ENCODE measurements at regions not wholly inside any gene's neighbourhood (a gene's known extent, or its start where the extent isn't known, plus 50 kb on each side); places are given as distances from the start of the nearest gene placed in this dataset.

DNA sequence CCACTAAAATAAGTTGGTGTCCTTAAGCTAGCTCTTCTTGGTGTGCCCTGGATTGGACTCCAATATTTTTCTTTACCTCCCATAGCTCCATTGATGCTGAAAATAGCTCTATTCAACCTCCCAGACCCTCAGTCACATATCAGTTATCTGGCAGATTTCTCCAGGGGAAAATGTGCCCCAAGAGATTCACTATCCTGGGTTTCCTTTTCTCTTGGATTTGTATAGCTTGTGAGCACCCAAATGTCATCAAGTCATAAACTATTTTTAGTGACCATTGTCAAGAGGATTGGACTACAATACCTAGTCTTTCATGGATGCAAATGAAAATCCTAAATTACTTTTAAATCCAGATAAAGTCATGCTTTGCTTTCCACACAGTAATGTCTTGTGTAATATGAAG lies 339.6 kb upstream of the FOXG1 start:
- in situ Hi-C loops (cut with MboI): no loop called here

GRCh38 chr14:28436821-28437220 lies 329.8 kb upstream of the FOXG1 start:
- no peak overlapping the region for H3K27ac ChIP-seq
- H3K9me3 ChIP-seq (ENCODE audit: low read depth): no peaks in the 10 kb centered on the region
- no peak overlapping the region for H3K4me2 ChIP-seq (ENCODE audit: unreplicated experiment)
- in situ Hi-C loops (cut with MboI): no loop called here
- no peak overlapping the region for H3K4me3 ChIP-seq
- H3K9me2 ChIP-seq (ENCODE audit: insufficient read depth): no peaks in the 10 kb centered on the region
- WGBS, 2 experiments (ENCODE audit: low coverage in 1 of 2, low lambda C conversion rate in 2 of 2, missing lambda C conversion rate in 2 of 2): 8% methylated on average over 2 of the region's 2 CpGs
- no peaks in the 10 kb centered on the region for H3K4me1 ChIP-seq (ENCODE audit: insufficient read depth)
- DNase-seq: no peak
- no peaks in the 10 kb centered on the region for H4K20me1 ChIP-seq (ENCODE audit: insufficient read depth)
- H3K9ac ChIP-seq: no peak overlapping the region
- H3K79me2 ChIP-seq (ENCODE audit: insufficient read depth): no peaks in the 10 kb centered on the region
- no peaks in the 10 kb centered on the region for H3F3A ChIP-seq (ENCODE audit: insufficient read depth)
- H2AFZ ChIP-seq: no peak overlapping the region
- no peaks in the 10 kb centered on the region for H3K36me3 ChIP-seq (ENCODE audit: low read depth)
- TF ChIP-seq EZH2phosphoT487 (IDR thresholded peaks at IDR 0.05; ENCODE audit: insufficient read depth, low read depth) (no peak), EZH2 (IDR thresholded peaks at IDR 0.05; ENCODE audit: insufficient read depth, poor library complexity, severe bottlenecking) (no peak)
- H3K27me3 ChIP-seq (replicated peaks; ENCODE audit: insufficient read depth): no peaks in the 10 kb centered on the region

More for the DNA sequence above, 339.6 kb upstream of the FOXG1 start:
- Histone ChIP-seq H3K27ac (no peak overlapping the region), H3K9me2 (ENCODE audit: insufficient read depth) (no peaks in the 10 kb centered on the region; the same call in 1 of the 2 replicates), H3K79me2 (ENCODE audit: insufficient read depth) (no peaks in the 10 kb centered on the region), H3K9ac (no peak overlapping the region), H3K9me3 (ENCODE audit: low read depth) (no peaks in the 10 kb centered on the region), H4K20me1 (ENCODE audit: insufficient read depth) (no peaks in the 10 kb centered on the region), H3K36me3 (ENCODE audit: low read depth) (no peaks in the 10 kb centered on the region), H3K4me1 (ENCODE audit: insufficient read depth) (no peaks in the 10 kb centered on the region), H3K4me3 (no peak overlapping the region), H3F3A (ENCODE audit: insufficient read depth) (no peaks in the 10 kb centered on the region), H3K27me3 (replicated peaks; ENCODE audit: insufficient read depth) (no peaks in the 10 kb centered on the region), H3K4me2 (ENCODE audit: unreplicated experiment) (no peak overlapping the region), H2AFZ (no peak overlapping the region)
- DNase-seq: no peak
- TF ChIP-seq EZH2 (IDR thresholded peaks at IDR 0.05; ENCODE audit: insufficient read depth, poor library complexity, severe bottlenecking) (no peak), EZH2phosphoT487 (IDR thresholded peaks at IDR 0.05; ENCODE audit: insufficient read depth, low read depth) (no peak)

DNA sequence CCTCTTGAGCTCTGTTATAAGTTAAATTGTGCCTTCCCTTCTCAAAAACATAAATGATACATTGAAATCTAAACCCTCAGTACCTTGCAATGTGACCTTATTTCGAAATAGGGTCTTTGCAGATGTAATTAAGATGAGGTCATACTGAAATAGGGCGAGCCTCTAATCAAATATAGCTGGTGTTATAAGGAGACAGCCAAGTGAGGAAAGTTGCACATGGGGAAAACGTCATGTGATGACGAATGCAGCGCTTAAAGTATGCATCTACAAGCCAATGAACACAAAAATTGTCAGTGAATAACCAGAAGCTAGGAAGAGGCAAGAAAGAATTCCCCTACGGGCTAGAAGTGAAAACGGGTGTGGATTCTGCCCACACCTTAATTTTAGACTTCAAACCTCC lies 305.2 kb upstream of the FOXG1 start:
- H3K9me3 ChIP-seq (ENCODE audit: low read depth): no peaks in the 10 kb centered on the region
- H3K4me1 ChIP-seq (ENCODE audit: insufficient read depth): no peaks in the 10 kb centered on the region
- no peaks in the 10 kb centered on the region for H3K27me3 ChIP-seq (replicated peaks; ENCODE audit: insufficient read depth)
- 2 to 3% methylated on average over 7 of the region's 7 CpGs for WGBS, 2 experiments (ENCODE audit: low coverage in 1 of 2, low lambda C conversion rate in 2 of 2, missing lambda C conversion rate in 2 of 2)
- in situ Hi-C loops (cut with MboI): no loop called here
- no peak overlapping the region for H3K27ac ChIP-seq
- no peak overlapping the region for H3K4me2 ChIP-seq (ENCODE audit: unreplicated experiment)
- no peak for TF ChIP-seq EZH2 (IDR thresholded peaks at IDR 0.05; ENCODE audit: insufficient read depth, poor library complexity, severe bottlenecking)
- no peak for TF ChIP-seq EZH2phosphoT487 (IDR thresholded peaks at IDR 0.05; ENCODE audit: insufficient read depth, low read depth)
- no peak overlapping the region for H2AFZ ChIP-seq
- no peak overlapping the region for H3K4me3 ChIP-seq
- H3K79me2 ChIP-seq (ENCODE audit: insufficient read depth): no peaks in the 10 kb centered on the region
- no peak for DNase-seq
- H3F3A ChIP-seq (ENCODE audit: insufficient read depth): no peaks in the 10 kb centered on the region
- H3K9me2 ChIP-seq (ENCODE audit: insufficient read depth): no peaks in the 10 kb centered on the region
- no peaks in the 10 kb centered on the region for H3K36me3 ChIP-seq (ENCODE audit: low read depth)
- no peaks in the 10 kb centered on the region for H4K20me1 ChIP-seq (ENCODE audit: insufficient read depth)
- H3K9ac ChIP-seq: no peak overlapping the region

GRCh38 chr14:28467611-28468010 lies 299.0 kb upstream of the FOXG1 start:
- no peaks in the 10 kb centered on the region for H3K79me2 ChIP-seq (ENCODE audit: insufficient read depth)
- no peak overlapping the region for H3K9ac ChIP-seq
- no peak overlapping the region for H3K4me2 ChIP-seq (ENCODE audit: unreplicated experiment)
- no peak overlapping the region for H2AFZ ChIP-seq
- H3F3A ChIP-seq (ENCODE audit: insufficient read depth): no peaks in the 10 kb centered on the region
- H3K9me2 ChIP-seq (ENCODE audit: insufficient read depth): no peaks in the 10 kb centered on the region
- in situ Hi-C loops (cut with MboI): no loop called here
- TF ChIP-seq EZH2phosphoT487 (IDR thresholded peaks at IDR 0.05; ENCODE audit: insufficient read depth, low read depth): no peak
- TF ChIP-seq EZH2 (IDR thresholded peaks at IDR 0.05; ENCODE audit: insufficient read depth, poor library complexity, severe bottlenecking): no peak
- H3K9me3 ChIP-seq (ENCODE audit: low read depth): no peaks in the 10 kb centered on the region
- no peaks in the 10 kb centered on the region for H3K36me3 ChIP-seq (ENCODE audit: low read depth)
- H3K4me3 ChIP-seq: no peak overlapping the region
- 30 to 35% methylated on average over 4 of the region's 4 CpGs for WGBS, 2 experiments (ENCODE audit: low coverage in 1 of 2, low lambda C conversion rate in 2 of 2, missing lambda C conversion rate in 2 of 2)
- no peaks in the 10 kb centered on the region for H3K4me1 ChIP-seq (ENCODE audit: insufficient read depth)
- DNase-seq: no peak
- H4K20me1 ChIP-seq (ENCODE audit: insufficient read depth): no peaks in the 10 kb centered on the region
- H3K27ac ChIP-seq: no peak overlapping the region
- H3K27me3 ChIP-seq (replicated peaks; ENCODE audit: insufficient read depth): no peaks in the 10 kb centered on the region
